Liver (tissue), 3 donors: ENCODE measurements at regions not wholly inside any gene's neighbourhood (a gene's known extent, or its start where the extent isn't known, plus 50 kb on each side); places are given as distances from the start of the nearest gene placed in this dataset.

Source experiments
- ATF3 ChIP-seq: IDR thresholded peaks from 2 replicates; pipeline ENCODE4 v1.6.1; 2016; ENCODE audit warnings: antibody characterized with exemption
- CTCF ChIP-seq: fragments of 150-350 bp; IDR thresholded peaks from 2 replicates; pipeline ENCODE4 v1.5.1; 2017; ENCODE audit warnings: improper control_type of control experiment, low read depth, low read length; ENCODE audit not compliant: missing input control
- EGR1 ChIP-seq, 2 donors: IDR thresholded peaks; 2 replicates each; pipeline ENCODE4 v1.6.1; 2016 to 2018; ENCODE audit warnings: antibody characterized with exemption in 2 of 2, low read depth in 2 of 2
- FOXA1 ChIP-seq: IDR thresholded peaks from 2 replicates; pipeline ENCODE4 v1.6.1; 2016; ENCODE audit warnings: antibody characterized with exemption
- GABPA ChIP-seq, 2 donors: IDR thresholded peaks in 1 of 2; conservative IDR thresholded peaks in 1 of 2; 2 replicates each; pipeline ENCODE4 v1.6.1; 2016; ENCODE audit warnings: antibody characterized with exemption in 2 of 2, mild to moderate bottlenecking in 1 of 2, moderate library complexity in 1 of 2
- HNF4A ChIP-seq, 2 donors: conservative IDR thresholded peaks; 2 replicates each; pipeline ENCODE4 v1.6.1; 2016; ENCODE audit warnings: antibody characterized with exemption in 2 of 2, mild to moderate bottlenecking in 2 of 2
- JUND ChIP-seq, 2 donors: IDR thresholded peaks; 2 replicates each; pipeline ENCODE4 v1.6.1; 2016; ENCODE audit warnings: antibody characterized with exemption in 2 of 2
- MAX ChIP-seq: IDR thresholded peaks from 2 replicates; pipeline ENCODE4 v1.6.1; 2016; ENCODE audit warnings: antibody characterized with exemption
- NR2F2 ChIP-seq: IDR thresholded peaks from 2 replicates; pipeline ENCODE4 v1.6.1; 2016; ENCODE audit warnings: antibody characterized with exemption
- RAD21 ChIP-seq, 2 donors: IDR thresholded peaks; 2 replicates each; pipeline ENCODE4 v1.6.1; 2016; ENCODE audit warnings: antibody characterized with exemption in 2 of 2, mild to moderate bottlenecking in 2 of 2
- RXRA ChIP-seq, 2 donors: IDR thresholded peaks; 2 replicates each; pipeline ENCODE4 v1.6.1; 2017 to 2018; ENCODE audit warnings: antibody characterized with exemption in 2 of 2, mild to moderate bottlenecking in 1 of 2
- TAF1 ChIP-seq: conservative IDR thresholded peaks from 2 replicates; pipeline ENCODE4 v1.6.1; 2016; ENCODE audit warnings: antibody characterized with exemption, mild to moderate bottlenecking
- YY1 ChIP-seq: IDR thresholded peaks from 2 replicates; pipeline ENCODE4 v1.6.1; 2016; ENCODE audit warnings: antibody characterized with exemption, mild to moderate bottlenecking
- donor health status: healthy.
- donor health status: healthy.

- no peak for TF ChIP-seq HNF4A (conservative IDR thresholded peaks at IDR 0.05)
- TF ChIP-seq CTCF: no peak
- TF ChIP-seq MAX: no peak
- no peak for TF ChIP-seq TAF1
- TF ChIP-seq JUND (IDR thresholded peaks at IDR 0.05): no peak
- no peak for TF ChIP-seq EGR1 (IDR thresholded peaks at IDR 0.05; ENCODE audit: low read depth in 2 of 2)
- no peak for TF ChIP-seq ATF3
- TF ChIP-seq RAD21 (IDR thresholded peaks at IDR 0.05): no peak
- TF ChIP-seq YY1: no peak
- TF ChIP-seq GABPA (IDR thresholded peaks at IDR 0.05 in 1 of 2, conservative IDR thresholded peaks at IDR 0.05 in 1 of 2): no peak
- TF ChIP-seq NR2F2: no peak
- TF ChIP-seq RXRA (IDR thresholded peaks at IDR 0.05): no peak
- TF ChIP-seq FOXA1: no peak
Measured at GRCh38 chr7:152594801-152595200, 81.1 kb downstream of the XRCC2 start.
